ENCODE measurements at regions not wholly inside any gene's neighbourhood (a gene's known extent, or its start where the extent isn't known, plus 50 kb on each side); places are given as distances from the start of the nearest gene placed in this dataset.
A peak's percentile ranks its signal among the peaks of the same experiment; 100 is the strongest.
"Not testable (repeated sequence)": the region's sequence is repeated elsewhere in the genome, so short reads cannot be mapped to it uniquely, and the experiment has no call there.

- FAIRE-seq: no peak
- no peaks in the 10 kb centered on the region for H3K36me3 ChIP-seq (ENCODE audit: control insufficient read depth, insufficient read depth, low read length)
- H3K4me3 ChIP-seq (ENCODE audit: low read depth, low read length): no peak overlapping the region
- peak; percentile 29 for DNase-seq (ENCODE audit: low read depth)
- H3K27me3 ChIP-seq (ENCODE audit: control insufficient read depth, insufficient read depth, low read length): no peaks in the 10 kb centered on the region
- TF ChIP-seq CTCF (IDR thresholded peaks at IDR 0.05; ENCODE audit: insufficient read depth, low read length, severe bottlenecking): no peak
Observed at GRCh38 chr5:52063186-52063585, 679.9 kb downstream of the ISL1 start.

GRCh38 chr5:52065182-52065581 lies 681.9 kb downstream of the ISL1 start:
- H3K4me3 ChIP-seq (ENCODE audit: low read depth, low read length): no peak overlapping the region
- H3K27me3 ChIP-seq (ENCODE audit: control insufficient read depth, insufficient read depth, low read length): no peaks in the 10 kb centered on the region
- TF ChIP-seq CTCF (IDR thresholded peaks at IDR 0.05; ENCODE audit: insufficient read depth, low read length, severe bottlenecking): no peak
- FAIRE-seq: no peak
- H3K36me3 ChIP-seq (ENCODE audit: control insufficient read depth, insufficient read depth, low read length): no peaks in the 10 kb centered on the region
- DNase-seq (ENCODE audit: low read depth): no peak

DNA sequence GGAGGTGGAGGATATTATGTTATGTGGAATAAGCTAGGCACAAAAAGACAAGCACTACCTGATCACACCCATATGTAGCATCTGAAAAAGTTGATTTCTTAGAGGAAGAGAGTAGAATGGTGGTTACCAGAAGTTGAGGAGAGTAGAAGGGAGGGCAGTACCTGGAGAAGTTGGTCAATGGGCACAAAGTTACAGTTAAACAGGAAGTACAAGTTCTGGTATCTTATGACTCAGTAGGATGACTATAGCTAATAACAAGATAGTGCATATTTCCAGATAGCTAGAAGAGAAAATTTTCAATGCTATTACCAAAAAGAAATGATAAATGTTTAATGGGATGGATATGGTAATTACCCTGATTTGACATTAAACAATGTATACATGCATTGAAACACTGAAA lies 686.7 kb downstream of the ISL1 start:
- TF ChIP-seq CTCF (IDR thresholded peaks at IDR 0.05; ENCODE audit: insufficient read depth, low read length, severe bottlenecking): no peak
- Histone ChIP-seq H3K36me3 (ENCODE audit: control insufficient read depth, insufficient read depth, low read length) (no peaks in the 10 kb centered on the region), H3K27me3 (ENCODE audit: control insufficient read depth, insufficient read depth, low read length) (no peaks in the 10 kb centered on the region), H3K4me3 (ENCODE audit: low read depth, low read length) (no peak overlapping the region)
- DNase-seq (ENCODE audit: low read depth): peak; percentile 64
- FAIRE-seq: no peak

GRCh38 chr5:52073993-52074689 lies 690.9 kb downstream of the ISL1 start:
- no peak for TF ChIP-seq CTCF (IDR thresholded peaks at IDR 0.05; ENCODE audit: insufficient read depth, low read length, severe bottlenecking)
- no peak overlapping the region for H3K4me3 ChIP-seq (ENCODE audit: low read depth, low read length)
- no peak for DNase-seq (ENCODE audit: low read depth)
- H3K36me3 ChIP-seq (ENCODE audit: control insufficient read depth, insufficient read depth, low read length): no peaks in the 10 kb centered on the region
- no peak for FAIRE-seq
- no peaks in the 10 kb centered on the region for H3K27me3 ChIP-seq (ENCODE audit: control insufficient read depth, insufficient read depth, low read length)

- Histone ChIP-seq H3K27me3 (ENCODE audit: control insufficient read depth, insufficient read depth, low read length) (no peaks in the 10 kb centered on the region), H3K36me3 (ENCODE audit: control insufficient read depth, insufficient read depth, low read length) (no peaks in the 10 kb centered on the region), H3K4me3 (ENCODE audit: low read depth, low read length) (no peak overlapping the region)
- no peak for FAIRE-seq
- no peak for DNase-seq (ENCODE audit: low read depth)
- TF ChIP-seq CTCF (IDR thresholded peaks at IDR 0.05; ENCODE audit: insufficient read depth, low read length, severe bottlenecking): no peak
Observed at GRCh38 chr5:52077941-52078815, 694.9 kb downstream of the ISL1 start.

DNA sequence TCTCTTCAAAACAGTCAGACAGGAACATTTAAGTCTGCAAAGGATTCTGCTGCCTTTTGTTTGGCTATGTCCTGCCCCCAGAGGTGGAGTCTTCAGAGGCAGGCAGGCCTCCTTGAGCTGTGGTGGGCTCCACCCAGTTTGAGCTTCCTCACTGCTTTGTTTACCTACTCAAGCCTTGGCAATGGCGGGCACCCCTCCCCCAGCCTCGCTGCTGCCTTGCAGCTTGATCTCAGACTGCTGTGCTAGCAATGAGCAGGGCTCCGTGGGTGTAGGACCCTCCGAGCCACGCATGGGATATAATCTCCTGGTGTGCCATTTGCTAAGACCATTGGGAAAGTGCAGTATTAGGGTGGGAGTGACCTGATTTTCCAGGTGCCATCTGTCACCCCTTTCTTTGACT lies 685.4 kb upstream of the ITGA1 start:
- H3K36me3 ChIP-seq (ENCODE audit: control insufficient read depth, insufficient read depth, low read length); H3K27me3 ChIP-seq (ENCODE audit: control insufficient read depth, insufficient read depth, low read length); FAIRE-seq; DNase-seq (ENCODE audit: low read depth); H3K4me3 ChIP-seq (ENCODE audit: low read depth, low read length): not testable (repeated sequence)

Measured in bronchial epithelial cell (primary cell).